ENCODE measurements at regions not wholly inside any gene's neighbourhood (a gene's known extent, or its start where the extent isn't known, plus 50 kb on each side); places are given as distances from the start of the nearest gene placed in this dataset.

- Histone ChIP-seq H3K27me3 (ENCODE audit: control insufficient read depth, insufficient read depth, low read length) (no peaks in the 10 kb centered on the region), H3K4me1 (ENCODE audit: control insufficient read depth, insufficient read depth, low read length) (peaks cover 4% of the 10 kb centered on the region), H3K9me3 (ENCODE audit: control insufficient read depth, insufficient read depth, low read length) (no peaks in the 10 kb centered on the region), H3K27ac (ENCODE audit: low read length) (no peak overlapping the region), H3K4me3 (ENCODE audit: low read length) (no peak overlapping the region), H3K36me3 (ENCODE audit: control insufficient read depth, insufficient read depth, low read length) (no peaks in the 10 kb centered on the region)
- Mint-ChIP-seq H3K9me3 (no peaks in the 10 kb centered on the region), H3K4me1 (no peaks in the 10 kb centered on the region), H3K36me3 (no peaks in the 10 kb centered on the region), H3K4me3 (no peak overlapping the region), H3K27me3 (ENCODE audit: low read depth in 2 of 2) (peaks cover 13 to 31% of the 10 kb centered on the region in 2 donors), H3K27ac (no peak overlapping the region)
- no peak for DNase-seq
- ATAC-seq, result no peak
- 65% methylated on average over 7 of the region's 7 CpGs for WGBS (ENCODE audit: insufficient coverage)
- intact Hi-C loops (cut with micrococcal nuclease), result no loop called here
- TF ChIP-seq CTCF (IDR thresholded peaks at IDR 0.05), result no peak
These were observed 96.7 kb upstream of the TMEM132E start for GRCh38 chr17:34482730-34483129.

- H3K4me3 Mint-ChIP-seq, result no peak overlapping the region
- DNase-seq (no peak), ATAC-seq (no peak)
- WGBS (ENCODE audit: insufficient coverage), result 71% methylated on average over 1 of the region's 1 CpG
- Histone ChIP-seq H3K27me3 (ENCODE audit: control insufficient read depth, insufficient read depth, low read length) (no peaks in the 10 kb centered on the region), H3K36me3 (ENCODE audit: control insufficient read depth, insufficient read depth, low read length) (no peaks in the 10 kb centered on the region), H3K4me1 (ENCODE audit: control insufficient read depth, insufficient read depth, low read length) (peaks cover 4% of the 10 kb centered on the region), H3K27ac (ENCODE audit: low read length) (no peak overlapping the region), H3K4me3 (ENCODE audit: low read length) (no peak overlapping the region), H3K9me3 (ENCODE audit: control insufficient read depth, insufficient read depth, low read length) (no peaks in the 10 kb centered on the region)
- no peaks in the 10 kb centered on the region for H3K36me3 Mint-ChIP-seq
- H3K27me3 Mint-ChIP-seq (ENCODE audit: low read depth in 2 of 2), result peaks cover 13 to 34% of the 10 kb centered on the region in 2 donors
- H3K4me1 Mint-ChIP-seq, result no peaks in the 10 kb centered on the region
- no peak for TF ChIP-seq CTCF (IDR thresholded peaks at IDR 0.05)
- H3K9me3 Mint-ChIP-seq, result no peaks in the 10 kb centered on the region
- intact Hi-C loops (cut with micrococcal nuclease), result no loop called here
- H3K27ac Mint-ChIP-seq, result no peak overlapping the region
These were observed 97.6 kb upstream of the TMEM132E start for GRCh38 chr17:34481779-34482178.

- WGBS (ENCODE audit: insufficient coverage), result 73% methylated on average over 6 of the region's 6 CpGs
- no peak overlapping the region for H3K4me3 Mint-ChIP-seq
- ATAC-seq (no peak), DNase-seq (no peak)
- intact Hi-C loops (cut with micrococcal nuclease), result no loop called here
- no peaks in the 10 kb centered on the region for H3K36me3 Mint-ChIP-seq
- H3K27me3 ChIP-seq (ENCODE audit: control insufficient read depth, insufficient read depth, low read length), result no peaks in the 10 kb centered on the region
- H3K9me3 ChIP-seq (ENCODE audit: control insufficient read depth, insufficient read depth, low read length), result no peaks in the 10 kb centered on the region
- no peak overlapping the region for H3K27ac ChIP-seq (ENCODE audit: low read length)
- no peak overlapping the region for H3K4me3 ChIP-seq (ENCODE audit: low read length)
- no peaks in the 10 kb centered on the region for H3K4me1 Mint-ChIP-seq
- H3K27ac Mint-ChIP-seq, result no peak overlapping the region
- H3K9me3 Mint-ChIP-seq, result no peaks in the 10 kb centered on the region
- H3K27me3 Mint-ChIP-seq (ENCODE audit: low read depth in 2 of 2), result peaks cover 16 to 37% of the 10 kb centered on the region in 2 donors
- no peaks in the 10 kb centered on the region for H3K36me3 ChIP-seq (ENCODE audit: control insufficient read depth, insufficient read depth, low read length)
- no peaks in the 10 kb centered on the region for H3K4me1 ChIP-seq (ENCODE audit: control insufficient read depth, insufficient read depth, low read length)
- TF ChIP-seq CTCF (IDR thresholded peaks at IDR 0.05), result no peak
These were observed 100.0 kb upstream of the TMEM132E start for GRCh38 chr17:34479371-34479770.

- DNase-seq, result no peak
- intact Hi-C loops (cut with micrococcal nuclease), result no loop called here
- no peaks in the 10 kb centered on the region for H3K4me1 Mint-ChIP-seq
- Histone ChIP-seq H3K27me3 (ENCODE audit: control insufficient read depth, insufficient read depth, low read length) (no peaks in the 10 kb centered on the region), H3K9me3 (ENCODE audit: control insufficient read depth, insufficient read depth, low read length) (no peaks in the 10 kb centered on the region), H3K27ac (ENCODE audit: low read length) (no peak overlapping the region), H3K4me1 (ENCODE audit: control insufficient read depth, insufficient read depth, low read length) (no peaks in the 10 kb centered on the region), H3K4me3 (ENCODE audit: low read length) (no peak overlapping the region), H3K36me3 (ENCODE audit: control insufficient read depth, insufficient read depth, low read length) (no peaks in the 10 kb centered on the region)
- TF ChIP-seq CTCF (IDR thresholded peaks at IDR 0.05), result no peak
- ATAC-seq, result no peak
- peaks cover 16 to 38% of the 10 kb centered on the region in 2 donors for H3K27me3 Mint-ChIP-seq (ENCODE audit: low read depth in 2 of 2)
- no peak overlapping the region for H3K4me3 Mint-ChIP-seq
- no peak overlapping the region for H3K27ac Mint-ChIP-seq
- 67% methylated on average over 1 of the region's 3 CpGs for WGBS (ENCODE audit: insufficient coverage)
- H3K9me3 Mint-ChIP-seq, result no peaks in the 10 kb centered on the region
- no peaks in the 10 kb centered on the region for H3K36me3 Mint-ChIP-seq
These were observed 101.1 kb upstream of the TMEM132E start for GRCh38 chr17:34478244-34478643.
